ENCODE measurements at regions not wholly inside any gene's neighbourhood (a gene's known extent, or its start where the extent isn't known, plus 50 kb on each side); places are given as distances from the start of the nearest gene placed in this dataset.

GRCh38 chr9:90025816-90026215, 421.0 kb downstream of the GADD45G start:
- TF ChIP-seq, protein P1, sequence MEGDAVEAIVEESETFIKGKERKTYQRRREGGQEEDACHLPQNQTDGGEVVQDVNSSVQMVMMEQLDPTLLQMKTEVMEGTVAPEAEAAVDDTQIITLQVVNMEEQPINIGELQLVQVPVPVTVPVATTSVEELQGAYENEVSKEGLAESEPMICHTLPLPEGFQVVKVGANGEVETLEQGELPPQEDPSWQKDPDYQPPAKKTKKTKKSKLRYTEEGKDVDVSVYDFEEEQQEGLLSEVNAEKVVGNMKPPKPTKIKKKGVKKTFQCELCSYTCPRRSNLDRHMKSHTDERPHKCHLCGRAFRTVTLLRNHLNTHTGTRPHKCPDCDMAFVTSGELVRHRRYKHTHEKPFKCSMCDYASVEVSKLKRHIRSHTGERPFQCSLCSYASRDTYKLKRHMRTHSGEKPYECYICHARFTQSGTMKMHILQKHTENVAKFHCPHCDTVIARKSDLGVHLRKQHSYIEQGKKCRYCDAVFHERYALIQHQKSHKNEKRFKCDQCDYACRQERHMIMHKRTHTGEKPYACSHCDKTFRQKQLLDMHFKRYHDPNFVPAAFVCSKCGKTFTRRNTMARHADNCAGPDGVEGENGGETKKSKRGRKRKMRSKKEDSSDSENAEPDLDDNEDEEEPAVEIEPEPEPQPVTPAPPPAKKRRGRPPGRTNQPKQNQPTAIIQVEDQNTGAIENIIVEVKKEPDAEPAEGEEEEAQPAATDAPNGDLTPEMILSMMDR (IDR thresholded peaks at IDR 0.05): no peak
- no peak for TF ChIP-seq POLR2AphosphoS5 (IDR thresholded peaks at IDR 0.05)
- TF ChIP-seq POLR2A (IDR thresholded peaks at IDR 0.05): no peak
- no peak for TF ChIP-seq EP300 (IDR thresholded peaks at IDR 0.05; ENCODE audit: low read depth)
